ENCODE measurements at regions not wholly inside any gene's neighbourhood (a gene's known extent, or its start where the extent isn't known, plus 50 kb on each side); places are given as distances from the start of the nearest gene placed in this dataset.

GRCh38 chr12:58347691-58348090 is 406.3 kb downstream of the ATP23 start:
- peaks cover 0 to 7% (median 3%) of the 10 kb centered on the region in 7 donors for H3K9me3 Mint-ChIP-seq
- H3K4me1 Mint-ChIP-seq = no peaks in the 10 kb centered on the region
- no peaks in the 10 kb centered on the region for H4K20me1 ChIP-seq (ENCODE audit: insufficient read depth, low read length)
- peaks cover 0 to 2% (median 0%) of the 10 kb centered on the region in 3 donors for H3K27me3 Mint-ChIP-seq (ENCODE audit: low read depth in 3 of 3)
- no peak overlapping the region for H3K27ac Mint-ChIP-seq
- H3K4me3 Mint-ChIP-seq = no peak overlapping the region
- no peak overlapping the region for H3K9ac ChIP-seq (ENCODE audit: insufficient read depth, low read length, poor library complexity, severe bottlenecking)
- H2AFZ ChIP-seq (ENCODE audit: insufficient read depth, low read depth, low read length, poor library complexity, severe bottlenecking) = no peak overlapping the region
- H3K36me3 ChIP-seq (replicated peaks in 1 of 2; ENCODE audit: control insufficient read depth in 1 of 2, insufficient read depth in 2 of 2, low read length in 2 of 2) = no peaks in the 10 kb centered on the region
- DNase-seq = no peak
- H3K36me3 Mint-ChIP-seq = no peaks in the 10 kb centered on the region
- no peaks in the 10 kb centered on the region for H3K4me1 ChIP-seq (ENCODE audit: control insufficient read depth in 1 of 2, insufficient read depth in 2 of 2, low read length in 2 of 2)
- H3K4me3 ChIP-seq (replicated peaks in 1 of 3; ENCODE audit: low read depth in 2 of 3, low read length in 3 of 3) = no peak overlapping the region
- H3K27ac ChIP-seq (ENCODE audit: low read depth in 1 of 2, low read length in 2 of 2) = no peak overlapping the region
- no peaks in the 10 kb centered on the region for H3K79me2 ChIP-seq (ENCODE audit: insufficient read depth, low read length)
- no peaks in the 10 kb centered on the region for H3K9me3 ChIP-seq (replicated peaks in 1 of 2; ENCODE audit: control insufficient read depth in 1 of 2, insufficient read depth in 1 of 2, low read length in 2 of 2)
- no peak for TF ChIP-seq CTCF (IDR thresholded peaks at IDR 0.05)
- no peaks in the 10 kb centered on the region for H3K27me3 ChIP-seq (ENCODE audit: control insufficient read depth in 2 of 2, insufficient read depth in 2 of 2, low read length in 2 of 2)
- no peak overlapping the region for H3K4me2 ChIP-seq (replicated peaks; ENCODE audit: extremely low read depth, low read length, poor library complexity, severe bottlenecking)
- intact Hi-C loops (cut with micrococcal nuclease) = loop anchor here in 1 of 2 donors (10.0 kb wide), 1 partner anchor 807 kb away; no protein-coding TSS in a partner anchor
- WGBS (ENCODE audit: insufficient coverage) = no CpG with 5 or more reads among the region's 2 CpGs

- H3K27me3 Mint-ChIP-seq (ENCODE audit: low read depth in 3 of 3) = peaks cover 0 to 4% (median 0%) of the 10 kb centered on the region in 3 donors
- no peak for TF ChIP-seq CTCF (IDR thresholded peaks at IDR 0.05)
- Histone ChIP-seq H4K20me1 (ENCODE audit: insufficient read depth, low read length) (no peaks in the 10 kb centered on the region), H3K79me2 (ENCODE audit: insufficient read depth, low read length) (no peaks in the 10 kb centered on the region), H3K27ac (ENCODE audit: low read depth in 1 of 2, low read length in 2 of 2) (no peak overlapping the region), H3K4me2 (replicated peaks; ENCODE audit: extremely low read depth, low read length, poor library complexity, severe bottlenecking) (no peak overlapping the region), H3K9ac (ENCODE audit: insufficient read depth, low read length, poor library complexity, severe bottlenecking) (no peak overlapping the region), H3K36me3 (replicated peaks in 1 of 2; ENCODE audit: control insufficient read depth in 1 of 2, insufficient read depth in 2 of 2, low read length in 2 of 2) (no peaks in the 10 kb centered on the region), H2AFZ (ENCODE audit: insufficient read depth, low read depth, low read length, poor library complexity, severe bottlenecking) (no peak overlapping the region), H3K27me3 (ENCODE audit: control insufficient read depth in 2 of 2, insufficient read depth in 2 of 2, low read length in 2 of 2) (no peaks in the 10 kb centered on the region), H3K9me3 (replicated peaks in 1 of 2; ENCODE audit: control insufficient read depth in 1 of 2, insufficient read depth in 1 of 2, low read length in 2 of 2) (no peaks in the 10 kb centered on the region), H3K4me1 (ENCODE audit: control insufficient read depth in 1 of 2, insufficient read depth in 2 of 2, low read length in 2 of 2) (no peaks in the 10 kb centered on the region), H3K4me3 (replicated peaks in 1 of 3; ENCODE audit: low read depth in 2 of 3, low read length in 3 of 3) (no peak overlapping the region)
- peaks cover 0 to 8% (median 3%) of the 10 kb centered on the region in 7 donors for H3K9me3 Mint-ChIP-seq
- no peaks in the 10 kb centered on the region for H3K4me1 Mint-ChIP-seq
- intact Hi-C loops (cut with micrococcal nuclease) = loop anchor here in 1 of 2 donors (10.0 kb wide), 1 partner anchor 806 kb away; no protein-coding TSS in a partner anchor
- no peak overlapping the region for H3K27ac Mint-ChIP-seq
- no peak overlapping the region for H3K4me3 Mint-ChIP-seq
- DNase-seq = no peak
- WGBS (ENCODE audit: insufficient coverage) = 63% methylated on average over 1 of the region's 2 CpGs
- H3K36me3 Mint-ChIP-seq = no peaks in the 10 kb centered on the region
Measured at GRCh38 chr12:58349161-58349560, 407.8 kb downstream of the ATP23 start.

Data from CD14-positive monocyte (primary cell).